ENCODE measurements at regions not wholly inside any gene's neighbourhood (a gene's known extent, or its start where the extent isn't known, plus 50 kb on each side); places are given as distances from the start of the nearest gene placed in this dataset.
"Not testable (repeated sequence)": the region's sequence is repeated elsewhere in the genome, so short reads cannot be mapped to it uniquely, and the experiment has no call there.

- no peak for DNase-seq (ENCODE audit: extremely low read depth in 1 of 11, low read depth in 9 of 11, low spot score in 4 of 11)
Observed at GRCh38 chr7:109901926-109902325, 1189.0 kb upstream of the LRRN3 start.

GRCh38 chr7:109905368-109906065 is 1185.4 kb upstream of the LRRN3 start:
- DNase-seq (ENCODE audit: extremely low read depth in 1 of 11, low read depth in 9 of 11, low spot score in 4 of 11) = not testable (repeated sequence)

DNA sequence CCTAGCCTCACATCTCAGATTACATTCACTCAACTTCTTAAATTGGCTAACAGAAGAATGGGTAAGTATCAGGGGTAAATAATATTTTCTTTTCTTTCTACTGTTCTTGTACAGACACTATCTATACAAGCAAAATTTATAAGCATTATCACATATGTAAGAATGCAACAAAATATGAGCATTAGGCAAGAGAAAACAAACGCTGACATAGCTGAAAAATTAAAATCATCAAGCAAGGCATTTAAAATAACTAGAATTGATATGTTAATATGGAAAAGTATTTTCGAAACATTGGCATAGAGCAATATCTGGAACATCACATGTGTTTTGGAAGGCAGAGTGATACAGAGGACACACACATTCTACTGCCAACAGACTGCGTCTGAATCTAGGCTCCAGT is 1175.3 kb upstream of the LRRN3 start:
- DNase-seq (ENCODE audit: extremely low read depth in 1 of 11, low read depth in 9 of 11, low spot score in 4 of 11) = no peak

- DNase-seq (ENCODE audit: extremely low read depth in 1 of 11, low read depth in 9 of 11, low spot score in 4 of 11) = no peak
Observed at GRCh38 chr7:109926738-109927137, 1164.2 kb upstream of the LRRN3 start.

GRCh38 chr7:109930049-109930448 is 1160.9 kb upstream of the LRRN3 start:
- DNase-seq (ENCODE audit: extremely low read depth in 1 of 11, low read depth in 9 of 11, low spot score in 4 of 11) = no peak

- DNase-seq (ENCODE audit: extremely low read depth in 1 of 11, low read depth in 9 of 11, low spot score in 4 of 11) = no peak
Observed at GRCh38 chr7:109939207-109939606, 1151.7 kb upstream of the LRRN3 start.

GRCh38 chr7:109945820-109946518 is 1145.0 kb upstream of the LRRN3 start:
- no peak for DNase-seq (ENCODE audit: extremely low read depth in 1 of 11, low read depth in 9 of 11, low spot score in 4 of 11)

- DNase-seq (ENCODE audit: extremely low read depth in 1 of 11, low read depth in 9 of 11, low spot score in 4 of 11) = no peak
Observed at GRCh38 chr7:109950256-109950655, 1140.7 kb upstream of the LRRN3 start.

DNA sequence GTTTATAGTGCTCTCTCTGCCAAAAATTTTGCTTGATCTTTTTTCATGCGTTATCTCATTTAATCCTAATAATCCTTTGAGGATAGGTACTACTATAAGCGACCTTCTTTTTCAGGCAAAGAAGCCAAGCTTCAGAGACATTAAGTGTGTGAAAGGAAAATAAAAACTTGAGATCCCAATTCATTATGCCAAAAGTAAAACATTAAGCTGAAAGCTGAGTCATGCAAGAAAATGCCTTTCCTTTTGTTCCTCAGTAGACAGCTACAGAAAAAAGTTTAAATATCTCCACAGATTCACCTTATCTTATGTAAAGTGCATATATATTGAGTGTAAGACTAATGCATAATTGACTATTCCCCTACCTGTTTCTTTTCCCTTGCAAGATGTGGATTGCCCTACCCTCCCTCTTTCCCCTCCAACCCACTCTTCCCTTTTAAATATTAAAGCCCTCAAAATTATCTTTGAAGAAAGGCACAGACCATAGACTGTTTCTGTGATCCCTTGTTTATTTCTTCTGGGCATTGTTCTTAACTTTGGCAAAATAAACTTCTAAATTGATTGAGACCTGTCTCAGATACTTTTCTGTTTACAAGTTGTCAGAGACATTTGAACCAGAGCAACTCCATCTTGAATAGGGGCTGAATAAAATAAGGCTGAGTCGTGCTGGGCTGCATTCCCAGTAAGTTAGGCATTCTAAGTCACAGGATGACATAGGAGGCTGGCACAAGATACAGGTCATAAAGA is 1139.9 kb upstream of the LRRN3 start:
- DNase-seq (ENCODE audit: extremely low read depth in 1 of 11, low read depth in 9 of 11, low spot score in 4 of 11) = no peak

DNA sequence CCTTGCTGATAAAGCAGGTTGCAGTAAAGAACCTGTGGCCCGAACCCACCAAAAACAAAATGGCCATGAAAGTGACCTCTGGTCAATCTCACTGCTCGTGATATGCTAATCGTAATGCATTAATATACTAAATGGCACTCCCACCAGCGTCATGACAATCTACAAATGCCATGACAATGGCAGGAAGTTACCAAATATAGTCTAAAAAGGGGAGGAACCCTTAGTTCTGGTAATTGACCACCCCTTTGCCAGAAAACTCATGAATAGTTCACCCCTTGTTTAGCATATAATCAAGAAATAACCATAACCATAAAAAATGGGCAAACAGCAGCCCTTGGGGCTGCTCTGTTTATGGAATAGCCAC is 1139.4 kb upstream of the LRRN3 start:
- no peak for DNase-seq (ENCODE audit: extremely low read depth in 1 of 11, low read depth in 9 of 11, low spot score in 4 of 11)

DNA sequence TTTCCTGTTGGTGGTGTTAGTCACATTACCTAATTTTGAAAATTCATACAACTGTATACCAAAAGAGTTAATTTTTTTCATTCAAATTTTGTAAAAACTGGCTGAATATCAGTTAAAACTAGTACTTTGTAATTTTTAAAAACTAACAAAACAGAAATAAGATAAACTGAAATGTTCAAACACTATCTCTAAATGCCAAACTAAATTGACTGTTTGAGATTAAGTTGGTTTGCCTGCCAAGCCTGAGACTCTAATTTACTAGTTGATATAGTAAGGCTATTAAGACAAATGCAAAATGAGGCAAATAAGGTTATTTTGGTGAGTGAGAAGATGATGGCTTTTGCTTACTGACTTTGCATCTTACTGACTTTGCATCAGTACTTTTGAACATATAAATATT is 1134.9 kb upstream of the LRRN3 start:
- no peak for DNase-seq (ENCODE audit: extremely low read depth in 1 of 11, low read depth in 9 of 11, low spot score in 4 of 11)

GRCh38 chr7:109956916-109957315 is 1134.0 kb upstream of the LRRN3 start:
- DNase-seq (ENCODE audit: extremely low read depth in 1 of 11, low read depth in 9 of 11, low spot score in 4 of 11) = no peak

DNA sequence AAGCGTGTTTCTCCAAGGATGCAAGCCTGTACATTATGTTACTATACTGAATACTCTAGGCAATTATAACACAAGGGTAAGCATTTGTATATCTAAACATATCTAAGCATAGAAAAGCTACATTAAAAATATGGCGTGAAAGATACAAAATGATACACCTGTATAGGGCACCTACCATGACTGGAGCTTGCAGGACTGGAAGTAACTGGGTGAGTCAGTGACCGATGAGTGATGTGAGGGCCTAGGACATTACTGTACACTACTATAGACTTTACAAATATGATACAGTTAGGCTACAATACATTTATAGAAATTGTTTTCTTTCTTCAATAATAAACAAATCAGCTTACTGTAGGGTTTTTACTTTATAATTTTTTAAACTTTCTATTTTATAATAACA is 1127.2 kb upstream of the LRRN3 start:
- DNase-seq (ENCODE audit: extremely low read depth in 1 of 11, low read depth in 9 of 11, low spot score in 4 of 11) = no peak

GRCh38 chr7:109964780-109965179 is 1126.1 kb upstream of the LRRN3 start:
- DNase-seq (ENCODE audit: extremely low read depth in 1 of 11, low read depth in 9 of 11, low spot score in 4 of 11) = no peak

DNA sequence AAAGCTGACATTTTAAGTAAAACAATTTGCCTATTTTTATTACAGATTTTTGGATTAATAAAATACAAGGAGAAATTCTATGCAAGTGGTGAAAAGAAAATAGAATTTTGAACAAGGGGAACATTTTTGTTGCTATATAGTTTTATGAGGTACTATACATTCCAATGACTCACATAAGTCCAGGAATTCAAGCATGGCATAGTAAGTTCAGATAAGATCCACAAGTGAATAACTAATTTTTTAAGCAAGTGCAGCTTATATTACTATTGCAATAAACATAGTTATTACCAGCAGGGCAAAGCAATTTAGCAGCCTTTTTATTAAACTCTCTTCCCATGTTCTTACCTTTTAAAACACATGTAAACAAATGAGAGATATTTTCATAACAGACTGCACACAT is 1123.5 kb upstream of the LRRN3 start:
- no peak for DNase-seq (ENCODE audit: extremely low read depth in 1 of 11, low read depth in 9 of 11, low spot score in 4 of 11)

DNA sequence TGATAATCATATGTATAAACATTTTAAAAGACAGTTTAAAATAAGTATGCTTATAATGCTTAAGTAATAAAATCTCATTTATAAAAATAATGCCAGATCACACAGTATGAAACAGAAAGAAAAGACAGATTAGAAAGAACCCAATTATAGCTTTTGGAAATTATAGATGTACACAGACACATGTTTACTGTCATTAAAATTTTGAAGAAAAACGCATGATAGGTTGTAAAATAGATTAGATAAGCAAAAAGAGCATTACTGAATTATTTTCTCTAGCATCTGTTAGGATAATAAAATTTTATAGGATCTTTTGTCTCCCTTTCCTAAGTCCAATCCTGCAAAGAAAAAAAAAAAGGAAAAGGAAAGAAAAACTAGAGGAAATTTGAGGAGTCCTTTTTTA is 1107.3 kb upstream of the LRRN3 start:
- DNase-seq (ENCODE audit: extremely low read depth in 1 of 11, low read depth in 9 of 11, low spot score in 4 of 11) = no peak

GRCh38 chr7:109984729-109985128 is 1106.2 kb upstream of the LRRN3 start:
- DNase-seq (ENCODE audit: extremely low read depth in 1 of 11, low read depth in 9 of 11, low spot score in 4 of 11) = no peak

DNA sequence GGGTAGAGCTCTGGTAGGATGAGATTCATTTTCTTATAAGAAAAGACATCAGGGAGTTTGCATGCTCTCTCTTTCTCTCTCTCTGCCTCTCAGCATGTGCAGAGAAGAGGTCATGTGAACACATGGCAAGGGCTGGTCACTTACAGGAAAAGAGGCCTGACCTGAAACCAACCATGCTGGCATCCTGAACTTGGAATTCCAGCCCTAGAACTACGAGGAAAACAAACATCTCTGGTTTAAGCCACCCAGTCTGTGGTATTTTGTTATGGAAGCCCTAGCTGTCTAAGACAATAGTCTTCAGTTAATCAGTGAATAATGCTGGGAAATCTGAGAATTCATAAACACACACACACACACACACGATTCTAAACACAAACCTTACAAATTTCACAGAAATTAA is 1104.2 kb upstream of the LRRN3 start:
- no peak for DNase-seq (ENCODE audit: extremely low read depth in 1 of 11, low read depth in 9 of 11, low spot score in 4 of 11)

GRCh38 chr7:109996411-109996810 is 1094.5 kb upstream of the LRRN3 start:
- no peak for DNase-seq (ENCODE audit: extremely low read depth in 1 of 11, low read depth in 9 of 11, low spot score in 4 of 11)

DNA sequence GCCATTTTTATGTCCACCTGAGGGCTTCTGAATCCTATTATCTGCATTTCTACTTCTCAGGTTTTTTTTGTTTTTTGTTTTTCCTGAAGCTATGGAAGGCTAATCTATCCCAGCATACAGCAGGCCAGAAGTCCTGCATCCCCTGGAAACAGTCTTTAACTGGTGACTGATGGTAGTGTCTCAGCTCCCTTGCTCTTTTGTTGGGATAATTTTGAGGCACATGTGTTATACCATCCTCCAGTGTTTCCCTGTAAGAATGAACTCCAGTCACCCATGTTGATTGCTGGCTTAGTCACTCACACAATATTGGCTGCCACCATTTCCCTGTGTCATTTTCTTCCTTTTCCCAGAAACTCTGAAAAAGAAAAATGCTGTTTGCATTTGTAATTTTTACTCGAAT is 1094.0 kb upstream of the LRRN3 start:
- DNase-seq (ENCODE audit: extremely low read depth in 1 of 11, low read depth in 9 of 11, low spot score in 4 of 11) = no peak
